Endothelial cell of umbilical vein (primary cell): ENCODE measurements at regions not wholly inside any gene's neighbourhood (a gene's known extent, or its start where the extent isn't known, plus 50 kb on each side); places are given as distances from the start of the nearest gene placed in this dataset.

Experiments used
- CTCF ChIP-seq, 2 donors: IDR thresholded peaks; 1 replicate in 1 of 2; 2 replicates in 1 of 2; pipeline ENCODE4 v1.5.1; 2011; ENCODE audit warnings: low read length in 2 of 2, mild to moderate bottlenecking in 2 of 2, moderate library complexity in 2 of 2, control low read depth in 1 of 2, inconsistent platforms in 1 of 2, low read depth in 1 of 2; ENCODE audit not compliant: insufficient read depth in 1 of 2; ENCODE audit errors: extremely low read depth in 1 of 2
- EZH2 ChIP-seq: IDR thresholded peaks from 2 replicates; pipeline ENCODE4 v1.6.1; 2012; ENCODE audit warnings: borderline replicate concordance, low read depth, mild to moderate bottlenecking, moderate library complexity, low read length, inconsistent platforms; ENCODE audit not compliant: severe bottlenecking
- FOS ChIP-seq: IDR thresholded peaks from 2 replicates; pipeline ENCODE4 v1.6.1; 2011; ENCODE audit warnings: mild to moderate bottlenecking, low read length, moderate library complexity, borderline replicate concordance; ENCODE audit not compliant: insufficient read depth
- GATA2 ChIP-seq: IDR thresholded peaks from 2 replicates; pipeline ENCODE4 v1.7.0; 2011; ENCODE audit warnings: low read depth, mild to moderate bottlenecking, moderate library complexity, mixed read lengths, low read length; ENCODE audit not compliant: insufficient read length, insufficient read depth
- JUN ChIP-seq: IDR thresholded peaks from 2 replicates; pipeline ENCODE4 v1.6.1; 2011; ENCODE audit warnings: borderline replicate concordance, low read depth; ENCODE audit not compliant: insufficient read length, insufficient read depth
- MYC ChIP-seq: IDR thresholded peaks from one replicate; pipeline ENCODE4 v1.6.1; 2011; ENCODE audit warnings: mild to moderate bottlenecking, low read depth, low read length
- POLR2A ChIP-seq: IDR thresholded peaks from 2 replicates; pipeline ENCODE4 v1.6.1; 2012; ENCODE audit warnings: low read depth, mild to moderate bottlenecking, control low read depth, low read length
- POLR2AphosphoS5 ChIP-seq: IDR thresholded peaks from 2 replicates; pipeline ENCODE4 v1.6.1; 2012; ENCODE audit warnings: low read depth, mild to moderate bottlenecking, control low read depth, low read length, moderate library complexity; ENCODE audit not compliant: insufficient read depth
- TF ChIP-seq, protein P1 (sequence below): IDR thresholded peaks from 2 replicates; pipeline ENCODE4 v1.6.1; 2011; ENCODE audit not compliant: insufficient read depth, insufficient read length

DNA sequence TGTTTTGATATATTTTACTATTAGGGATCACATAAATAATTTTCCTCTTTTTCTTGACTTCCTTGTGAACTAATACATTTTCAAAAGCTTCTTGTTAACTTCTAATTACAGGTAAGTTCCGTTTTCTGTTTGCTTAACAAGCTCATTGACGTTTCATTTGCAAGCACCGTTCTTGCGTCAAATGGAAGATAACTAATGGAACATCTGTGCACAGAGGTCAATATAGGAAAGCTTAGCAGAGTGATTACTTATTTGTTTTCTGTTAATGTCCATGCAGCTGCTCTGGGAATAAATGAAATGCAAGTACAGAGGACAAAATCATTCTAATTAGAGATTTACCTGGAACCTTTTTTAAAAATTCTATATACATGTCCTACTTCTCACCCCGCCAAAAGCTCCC, 115.5 kb upstream of the C2CD4B start:
- TF ChIP-seq EZH2 (no peak), POLR2A (no peak), CTCF (IDR thresholded peaks at IDR 0.05; ENCODE audit: extremely low read depth in 1 of 2, insufficient read depth in 1 of 2, low read depth in 1 of 2, low read length in 2 of 2) (no peak), POLR2AphosphoS5 (no peak), MYC (no peak), JUN (no peak), GATA2 (no peak), FOS (no peak)
- TF ChIP-seq, protein P1, sequence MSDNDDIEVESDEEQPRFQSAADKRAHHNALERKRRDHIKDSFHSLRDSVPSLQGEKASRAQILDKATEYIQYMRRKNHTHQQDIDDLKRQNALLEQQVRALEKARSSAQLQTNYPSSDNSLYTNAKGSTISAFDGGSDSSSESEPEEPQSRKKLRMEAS, result no peak
